Endothelial cell of umbilical vein (primary cell): ENCODE measurements at regions not wholly inside any gene's neighbourhood (a gene's known extent, or its start where the extent isn't known, plus 50 kb on each side); places are given as distances from the start of the nearest gene placed in this dataset.

Source experiments
- BruUV-seq: library from RNA; stranded (reverse); fragments of 400-500 nt; replicated peaks from 2 replicates; lab custom pipeline; 2021; lab: Mats Ljungman, UMichigan
- CTCF ChIA-PET: fragments of 300-600, 350-600 bp; sonication (Branson Sonifier 250); formaldehyde crosslinking; loops from one replicate; lab custom pipeline; 2021; ENCODE audit warnings: antibody characterized with exemption, inconsistent platforms; lab: Charles Lee
- POLR2A ChIA-PET: fragments of 300-600, 350-600 bp; sonication (Branson Sonifier 250); formaldehyde crosslinking; loops from one replicate; lab custom pipeline; 2021; ENCODE audit warnings: antibody characterized with exemption, inconsistent platforms; lab: Charles Lee
- DNase-seq: peaks from one replicate; pipeline ENCODE4 v3.0.0-alpha.2; 2011; ENCODE audit warnings: low read depth, low spot score
- FAIRE-seq: peaks from 2 replicates; lab custom pipeline; 2011; peaks lifted over from hg19 to GRCh38; lab: Jason Lieb, UNC
- H2AFZ ChIP-seq: 2 replicates; pipeline ENCODE4 v1.6.0; 2012; ENCODE audit warnings: low read depth, low read length, control low read depth, inconsistent platforms
- H3K27ac ChIP-seq: 2 replicates; pipeline ENCODE4 v1.5.1; 2011; ENCODE audit warnings: low read depth, mild to moderate bottlenecking, control low read depth, low read length, moderate library complexity; ENCODE audit not compliant: insufficient read depth
- H3K27me3 ChIP-seq, 2 experiments: 2 replicates each; pipeline versions ENCODE4 v1.6.0 to v1.6.1; 2011; ENCODE audit warnings: low read length in 2 of 2, mixed read lengths in 1 of 2; ENCODE audit not compliant: control insufficient read depth in 2 of 2, insufficient read depth in 2 of 2
- H3K36me3 ChIP-seq, 2 experiments: 2 replicates in 1 of 2; 3 replicates in 1 of 2; pipeline ENCODE4 v1.5.1; 2011; ENCODE audit warnings: low read length in 2 of 2, mild to moderate bottlenecking in 1 of 2, moderate library complexity in 1 of 2; ENCODE audit not compliant: control insufficient read depth in 2 of 2, insufficient read depth in 2 of 2; ENCODE audit errors: extremely low read depth in 1 of 2
- H3K4me1 ChIP-seq: 3 replicates; pipeline ENCODE4 v1.5.1; 2011; ENCODE audit warnings: mild to moderate bottlenecking, low read length; ENCODE audit not compliant: control insufficient read depth, insufficient read depth; ENCODE audit errors: extremely low read depth
- H3K4me2 ChIP-seq: 2 replicates; pipeline ENCODE4 v1.6.1; 2011; ENCODE audit warnings: low read length, control low read depth, mixed read lengths; ENCODE audit not compliant: insufficient read depth
- H3K4me3 ChIP-seq, 3 experiments: fragments of 200-600 bp in 1 of 3; sonication (generic), shearing (Covaris generic) in 1 of 3; replicated peaks in 1 of 3; 2 replicates each; pipeline ENCODE4 v1.5.1; 2011 to 2016; ENCODE audit warnings: control low read depth in 3 of 3, low read length in 3 of 3, mild to moderate bottlenecking in 2 of 3, inconsistent platforms in 1 of 3, low read depth in 1 of 3, moderate library complexity in 1 of 3; ENCODE audit not compliant: insufficient read depth in 1 of 3
- H3K79me2 ChIP-seq: 2 replicates; pipeline ENCODE4 v1.6.0; 2012; ENCODE audit warnings: low read length, inconsistent platforms; ENCODE audit not compliant: control insufficient read depth, insufficient read depth
- H3K9ac ChIP-seq: replicated peaks from 2 replicates; pipeline ENCODE3; 2011; ENCODE audit warnings: low read length, control low read depth; ENCODE audit not compliant: insufficient read depth; ENCODE audit errors: extremely low read depth
- H3K9me1 ChIP-seq: replicated peaks from 3 replicates; pipeline ENCODE4 v1.6.0; 2011; ENCODE audit warnings: mild to moderate bottlenecking, low read length; ENCODE audit not compliant: control insufficient read depth, insufficient read depth; ENCODE audit errors: extremely low read depth
- H3K9me3 ChIP-seq: replicated peaks from 2 replicates; pipeline ENCODE4 v1.5.1; 2012; ENCODE audit warnings: low read length, inconsistent platforms; ENCODE audit not compliant: control insufficient read depth, insufficient read depth
- H4K20me1 ChIP-seq: replicated peaks from 2 replicates; pipeline ENCODE3; 2011; ENCODE audit warnings: mild to moderate bottlenecking, low read length; ENCODE audit not compliant: control insufficient read depth, insufficient read depth; ENCODE audit errors: extremely low read depth
- CTCF ChIP-seq, 2 donors: IDR thresholded peaks; 1 replicate in 1 of 2; 2 replicates in 1 of 2; pipeline ENCODE4 v1.5.1; 2011; ENCODE audit warnings: low read length in 2 of 2, mild to moderate bottlenecking in 2 of 2, moderate library complexity in 2 of 2, control low read depth in 1 of 2, inconsistent platforms in 1 of 2, low read depth in 1 of 2; ENCODE audit not compliant: insufficient read depth in 1 of 2; ENCODE audit errors: extremely low read depth in 1 of 2
- EZH2 ChIP-seq: IDR thresholded peaks from 2 replicates; pipeline ENCODE4 v1.6.1; 2012; ENCODE audit warnings: borderline replicate concordance, low read depth, mild to moderate bottlenecking, moderate library complexity, low read length, inconsistent platforms; ENCODE audit not compliant: severe bottlenecking
- FOS ChIP-seq: IDR thresholded peaks from 2 replicates; pipeline ENCODE4 v1.6.1; 2011; ENCODE audit warnings: mild to moderate bottlenecking, low read length, moderate library complexity, borderline replicate concordance; ENCODE audit not compliant: insufficient read depth
- GATA2 ChIP-seq: IDR thresholded peaks from 2 replicates; pipeline ENCODE4 v1.7.0; 2011; ENCODE audit warnings: low read depth, mild to moderate bottlenecking, moderate library complexity, mixed read lengths, low read length; ENCODE audit not compliant: insufficient read length, insufficient read depth
- JUN ChIP-seq: IDR thresholded peaks from 2 replicates; pipeline ENCODE4 v1.6.1; 2011; ENCODE audit warnings: borderline replicate concordance, low read depth; ENCODE audit not compliant: insufficient read length, insufficient read depth
- MAX ChIP-seq: IDR thresholded peaks from 2 replicates; pipeline ENCODE4 v1.6.1; 2011; ENCODE audit not compliant: insufficient read depth, insufficient read length
- MYC ChIP-seq: IDR thresholded peaks from one replicate; pipeline ENCODE4 v1.6.1; 2011; ENCODE audit warnings: mild to moderate bottlenecking, low read depth, low read length
- POLR2A ChIP-seq: IDR thresholded peaks from 2 replicates; pipeline ENCODE4 v1.6.1; 2012; ENCODE audit warnings: low read depth, mild to moderate bottlenecking, control low read depth, low read length
- POLR2AphosphoS5 ChIP-seq: IDR thresholded peaks from 2 replicates; pipeline ENCODE4 v1.6.1; 2012; ENCODE audit warnings: low read depth, mild to moderate bottlenecking, control low read depth, low read length, moderate library complexity; ENCODE audit not compliant: insufficient read depth
- dilution Hi-C: fragments of 300-500 bp; cut with MboI; formaldehyde crosslinking; loops from one replicate; pipeline ENCODE4 v1.15.0; 2019; ENCODE audit warnings: low sequenced_read_pairs; ENCODE audit not compliant: extremely low pct_ligation_motif_present
- intact Hi-C: fragments of 100-400 bp; cut with micrococcal nuclease; formaldehyde crosslinking; loops from one replicate; pipeline ENCODE4 v1.10.0; 2022

GRCh38 chr2:226434702-226435101, 364.9 kb downstream of the IRS1 start:
- Histone ChIP-seq H4K20me1 (no peaks in the 10 kb centered on the region), H3K4me3 (no peak overlapping the region), H3K4me1 (no peaks in the 10 kb centered on the region), H3K27ac (no peak overlapping the region), H3K27me3 (no peaks in the 10 kb centered on the region), H3K4me2 (no peak overlapping the region), H3K9me1 (no peaks in the 10 kb centered on the region), H3K36me3 (no peaks in the 10 kb centered on the region), H3K9me3 (no peaks in the 10 kb centered on the region), H3K79me2 (no peaks in the 10 kb centered on the region), H3K9ac (no peak overlapping the region), H2AFZ (no peak overlapping the region)
- CTCF ChIA-PET: no interaction called here
- intact Hi-C loops (no loop called here), dilution Hi-C loops (no loop called here)
- POLR2A ChIA-PET: no interaction called here
- no peak for TF ChIP-seq GATA2
- no peak for TF ChIP-seq EZH2
- no peak for TF ChIP-seq POLR2AphosphoS5
- no peak for TF ChIP-seq MAX
- TF ChIP-seq CTCF (IDR thresholded peaks at IDR 0.05; ENCODE audit: extremely low read depth in 1 of 2, insufficient read depth in 1 of 2, low read depth in 1 of 2, low read length in 2 of 2): no peak
- TF ChIP-seq JUN: no peak
- no peak for TF ChIP-seq FOS
- no peak for TF ChIP-seq POLR2A
- no peak for TF ChIP-seq MYC
- DNase-seq (no peak), FAIRE-seq (no peak)
- BruUV-seq: no TSS peak
